ENCODE measurements at regions not wholly inside any gene's neighbourhood (a gene's known extent, or its start where the extent isn't known, plus 50 kb on each side); places are given as distances from the start of the nearest gene placed in this dataset.
"Not testable (repeated sequence)": the region's sequence is repeated elsewhere in the genome, so short reads cannot be mapped to it uniquely, and the experiment has no call there.

DNA sequence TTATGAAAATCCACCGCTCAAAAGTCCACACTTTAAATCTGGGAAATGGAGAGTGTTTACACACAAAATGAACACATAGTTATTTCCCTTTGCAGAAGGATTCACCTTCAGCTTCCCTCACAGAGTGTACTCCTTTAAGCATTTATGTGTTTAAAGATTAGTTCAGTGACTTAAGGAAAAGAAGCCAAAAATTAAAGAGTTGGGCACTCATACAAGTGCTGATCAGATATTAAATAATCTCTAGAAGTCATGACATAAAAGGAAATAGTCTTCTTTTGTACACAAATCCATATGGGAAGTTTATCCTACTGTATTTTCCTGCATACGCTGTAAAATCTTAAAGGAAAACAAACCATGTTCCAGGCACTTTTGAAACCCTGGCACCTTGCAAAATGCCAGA, 174.2 kb downstream of the LNPK start:
- DNase-seq = no peak

DNA sequence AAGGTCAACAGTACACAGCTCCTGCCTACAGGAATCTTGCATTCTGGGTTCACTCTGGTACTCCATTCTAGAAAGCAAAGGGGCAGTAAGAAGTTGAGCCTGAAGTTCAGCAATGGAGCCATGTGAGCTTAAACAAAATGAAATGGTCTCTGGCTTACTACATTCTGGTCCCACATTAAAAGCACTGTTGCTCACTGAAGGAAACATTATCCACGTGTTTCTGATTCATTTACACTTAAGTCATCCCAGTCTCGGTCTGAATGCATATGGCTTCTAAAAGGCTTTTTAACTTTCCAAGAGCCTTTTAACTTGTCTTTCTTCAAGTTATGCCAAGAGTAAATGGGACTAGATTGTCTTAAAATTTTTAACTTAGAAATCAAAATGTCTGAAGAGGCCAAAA, 177.8 kb downstream of the LNPK start:
- DNase-seq = no peak

DNA sequence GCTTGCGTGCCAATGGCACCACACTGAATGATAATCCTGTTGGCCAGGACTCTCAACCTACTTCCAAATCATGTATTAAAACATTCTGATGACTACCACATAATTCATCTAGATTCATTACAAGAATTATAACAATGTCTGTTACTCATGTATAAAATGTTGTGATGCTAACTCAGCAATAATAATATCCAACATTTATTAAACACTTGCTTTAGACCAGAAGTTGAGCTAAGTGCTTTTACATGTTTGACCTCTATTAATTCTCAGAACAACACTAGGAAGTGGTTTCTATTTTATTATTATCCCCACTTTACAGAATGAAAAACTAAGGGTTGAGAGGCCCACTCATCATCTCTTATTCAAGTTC, 178.4 kb downstream of the LNPK start:
- DNase-seq = no peak

DNA sequence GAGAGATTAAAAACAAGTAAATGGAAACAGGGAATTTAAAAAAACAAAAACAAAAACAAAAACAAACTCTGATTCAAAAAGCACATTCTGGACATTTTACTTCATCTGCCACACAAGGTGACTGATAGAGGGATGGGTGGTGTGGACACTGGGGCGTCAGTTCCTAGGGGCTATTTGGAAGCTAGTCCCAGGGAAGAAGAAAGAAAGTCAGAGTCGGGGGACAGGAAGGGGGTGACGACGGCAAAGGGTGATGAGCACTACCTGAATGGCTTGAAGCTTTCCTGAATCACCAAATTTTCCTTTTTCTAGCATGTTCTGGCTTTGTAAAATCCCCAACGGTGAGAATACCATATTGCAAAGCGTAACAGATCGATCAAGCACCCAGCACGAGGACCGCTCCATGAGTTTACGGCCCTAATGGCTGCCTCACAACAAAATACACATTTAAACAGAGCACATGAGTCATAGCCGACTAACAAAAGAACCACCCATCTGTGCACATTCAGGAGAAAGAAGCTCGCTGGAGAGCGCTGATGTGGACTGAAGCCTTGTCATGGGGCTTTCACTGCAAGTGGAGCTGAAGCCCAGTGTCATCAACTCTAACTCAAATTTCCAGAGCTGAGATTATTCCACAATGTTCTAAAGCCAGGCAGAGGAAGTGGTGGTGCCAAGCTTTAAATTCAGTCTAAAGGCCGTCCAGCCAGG, 178.9 kb downstream of the LNPK start:
- no peak for DNase-seq

DNA sequence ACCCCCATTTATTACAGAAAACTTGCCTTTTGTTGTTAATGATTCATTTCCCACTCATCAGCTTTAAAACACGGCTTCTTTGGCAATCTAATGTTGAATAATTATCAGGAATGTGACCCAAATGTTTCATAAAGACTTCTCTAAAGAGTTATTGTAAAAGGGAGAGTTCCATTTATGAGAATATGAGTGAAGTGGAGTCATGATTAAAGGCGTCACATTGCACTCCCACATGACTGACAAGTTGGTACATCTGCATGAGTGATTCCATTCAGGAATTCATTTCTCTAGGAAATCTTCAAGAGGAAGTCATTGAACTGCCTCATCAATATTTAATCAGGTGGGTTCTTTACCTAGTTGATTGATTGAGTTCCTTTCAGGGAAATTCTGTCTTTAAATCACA, 184.8 kb downstream of the LNPK start:
- no peak for DNase-seq

DNA sequence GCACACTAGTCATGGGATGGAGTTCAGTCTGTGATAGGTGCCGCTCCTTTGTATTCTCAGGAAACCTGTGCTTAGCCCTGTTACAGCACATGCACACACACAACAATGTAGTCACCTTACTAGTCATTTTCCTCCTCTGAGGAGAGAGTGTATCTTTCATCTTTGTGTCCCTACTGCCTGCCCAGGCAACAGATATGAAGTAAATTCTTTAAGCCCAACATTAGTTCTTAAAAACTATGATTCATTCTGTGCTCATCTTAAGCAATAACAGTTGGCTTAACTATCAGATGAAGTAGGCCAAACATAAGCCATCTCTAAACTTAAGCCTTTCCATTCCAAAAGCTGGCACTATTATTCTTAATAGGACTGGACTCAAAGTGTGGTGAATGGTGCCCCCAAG, 186.5 kb downstream of the LNPK start:
- no peak for DNase-seq

DNA sequence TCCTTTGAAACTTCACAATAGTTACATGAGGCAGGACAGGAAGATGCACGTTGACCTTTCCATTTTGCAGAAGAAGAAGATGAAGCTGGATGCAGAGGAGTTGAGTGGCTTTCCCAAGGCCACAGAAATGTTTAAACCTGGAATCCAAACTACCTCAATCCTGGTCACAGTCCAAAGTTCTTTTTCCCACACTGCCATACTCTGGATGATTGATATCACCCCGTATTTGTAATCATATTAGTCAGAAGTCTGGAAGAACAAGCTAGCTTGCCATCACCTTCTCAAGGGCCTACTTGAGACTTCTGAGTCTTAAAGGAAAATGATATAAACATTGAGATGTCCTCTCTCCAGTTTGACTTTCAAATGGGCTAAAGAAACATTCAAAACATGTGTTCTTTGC, 190.1 kb downstream of the LNPK start:
- DNase-seq = no peak

DNA sequence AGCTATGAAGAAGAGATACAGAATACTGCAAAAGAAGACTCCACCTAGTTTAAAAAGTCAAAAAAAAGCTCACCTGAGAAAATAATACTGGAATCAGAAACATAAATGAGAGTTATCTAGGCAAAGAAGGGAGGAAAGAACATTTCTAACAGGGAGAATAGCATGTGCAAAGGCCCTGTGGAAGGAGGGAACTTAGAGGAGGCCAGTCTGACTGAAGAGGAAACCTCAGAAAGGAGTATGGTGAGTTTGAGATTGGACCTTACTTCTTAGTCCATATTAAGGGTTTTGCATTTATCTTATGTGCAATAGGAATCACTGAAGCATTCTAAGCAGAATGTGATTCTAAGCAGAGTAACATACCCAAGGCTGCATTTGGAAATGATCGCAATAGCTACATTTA, 193.2 kb downstream of the LNPK start:
- no peak for DNase-seq

DNA sequence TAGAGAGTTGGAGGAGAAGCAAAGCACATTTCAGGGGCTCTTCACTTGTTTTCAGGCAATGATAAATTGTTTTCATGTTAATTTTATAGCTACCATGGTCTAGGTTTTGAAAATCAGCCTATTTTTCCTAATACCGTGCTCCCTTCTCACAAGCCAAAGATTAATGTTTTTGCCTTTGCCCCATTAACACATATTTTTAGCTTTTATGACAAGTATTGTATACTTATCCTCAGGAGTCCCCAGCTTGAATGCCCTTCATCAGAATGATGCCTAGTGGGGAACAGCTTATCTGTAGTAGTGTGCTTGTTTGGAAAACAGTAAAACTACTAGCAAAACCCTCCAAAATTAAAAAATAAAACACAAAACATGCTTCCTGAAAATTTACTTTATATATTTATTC, 194.0 kb downstream of the LNPK start:
- no peak for DNase-seq

DNA sequence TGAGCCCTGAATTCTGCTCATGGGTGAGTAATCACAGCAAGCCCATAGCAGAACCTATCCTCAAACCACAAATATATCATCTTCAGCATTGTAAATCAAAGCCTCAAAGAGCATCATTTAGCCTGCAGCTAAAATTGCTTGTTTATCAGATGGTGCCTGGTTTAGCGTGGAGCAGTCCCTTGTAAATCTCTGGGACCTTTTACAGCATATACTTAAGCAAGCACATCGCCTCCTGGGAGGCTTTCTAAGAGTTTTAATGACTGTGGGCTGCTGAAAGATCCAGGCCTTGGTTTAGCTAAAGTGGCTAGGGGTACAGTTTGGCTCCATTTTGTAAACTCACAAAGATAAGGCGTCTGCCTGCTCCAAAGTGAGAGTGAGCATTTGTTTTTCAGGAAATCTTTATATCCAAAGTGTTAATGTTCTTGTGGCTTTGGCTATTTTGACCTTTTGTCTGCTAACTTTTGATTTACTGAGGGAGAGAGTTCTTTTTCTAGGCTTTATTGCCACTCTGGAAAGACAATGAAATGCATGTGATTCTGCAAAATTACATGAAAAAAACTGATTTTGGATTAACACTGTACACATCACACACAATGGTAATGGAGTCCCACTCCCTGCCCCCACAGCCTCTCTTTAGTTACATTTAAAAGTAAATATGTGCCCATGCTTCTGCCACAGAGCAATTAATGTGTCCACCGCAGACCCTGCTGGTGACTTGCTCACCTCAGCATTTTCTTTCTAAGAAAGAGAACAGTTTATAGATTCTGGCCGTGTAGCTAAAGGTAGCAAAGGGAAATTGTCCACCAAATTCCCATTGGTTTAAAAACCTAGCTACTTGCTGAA, 194.8 kb downstream of the LNPK start:
- no peak for DNase-seq

DNA sequence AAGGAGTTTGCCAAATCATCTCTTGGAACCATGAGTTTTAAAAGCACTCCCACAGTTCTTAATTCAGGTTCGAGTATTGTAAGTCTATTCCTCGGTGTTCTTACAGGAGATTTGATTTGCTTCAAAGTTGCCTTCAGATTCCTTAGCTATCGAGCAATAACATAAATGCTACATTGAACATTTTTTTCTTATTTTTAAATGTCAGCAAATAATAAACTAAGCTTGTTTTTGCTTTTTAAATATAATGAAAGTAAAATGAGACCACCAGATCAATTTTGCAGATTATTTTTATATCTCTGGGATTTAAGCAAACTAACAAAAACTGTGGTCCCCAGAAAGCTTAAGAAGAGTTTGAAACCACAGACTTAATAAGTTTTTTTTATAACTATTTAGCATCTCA, 195.5 kb downstream of the LNPK start:
- no peak for DNase-seq

DNA sequence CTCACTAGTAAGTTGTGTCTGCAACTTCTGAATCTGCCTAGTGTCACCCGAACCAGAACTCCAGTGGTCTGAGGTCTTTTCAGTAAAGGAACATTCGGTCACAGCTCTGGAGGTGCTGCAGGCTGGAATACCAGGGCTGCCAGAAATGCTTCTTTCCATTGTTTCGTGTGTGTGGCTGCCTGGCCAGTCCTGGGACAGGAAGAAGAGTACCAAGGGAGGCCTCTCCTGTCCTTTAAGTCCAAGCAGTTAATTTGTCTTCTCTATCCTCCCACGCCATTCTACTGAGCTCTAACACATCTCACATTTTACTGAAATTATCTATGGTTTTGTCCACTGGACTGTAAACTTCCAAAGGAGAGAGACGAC, 196.0 kb downstream of the LNPK start:
- DNase-seq = no peak

DNA sequence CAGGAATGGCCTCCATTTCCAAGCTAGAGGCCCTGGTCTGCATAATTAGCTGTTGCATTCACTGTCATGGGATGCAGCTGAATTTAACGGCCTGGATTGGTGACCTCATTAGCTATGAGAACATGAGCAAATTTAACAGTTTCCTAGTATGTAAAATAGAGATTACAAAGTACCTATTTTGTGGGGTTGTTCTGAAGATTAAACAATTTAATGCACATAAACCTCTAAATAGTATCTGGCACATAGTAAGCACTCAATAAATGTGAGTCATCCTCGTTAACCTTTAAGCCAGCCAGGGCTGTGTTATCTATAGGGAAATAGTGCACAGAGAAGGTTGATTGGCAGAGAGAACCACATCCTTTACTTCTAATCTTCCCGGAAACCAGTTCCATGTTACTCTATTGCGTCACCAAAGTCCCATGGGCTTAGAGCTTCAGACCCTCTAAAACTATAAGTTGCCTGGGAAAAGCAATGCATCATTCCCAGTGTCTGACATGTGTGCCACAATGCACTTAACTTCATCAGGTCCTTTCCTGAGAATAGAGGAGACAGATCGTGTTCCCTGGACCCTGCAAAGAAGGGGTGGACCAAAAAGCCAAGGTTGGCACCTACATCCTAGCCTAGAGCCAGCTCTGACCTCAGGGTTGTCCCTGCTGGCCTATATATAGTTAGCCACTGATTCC, 196.5 kb downstream of the LNPK start:
- DNase-seq = no peak

DNA sequence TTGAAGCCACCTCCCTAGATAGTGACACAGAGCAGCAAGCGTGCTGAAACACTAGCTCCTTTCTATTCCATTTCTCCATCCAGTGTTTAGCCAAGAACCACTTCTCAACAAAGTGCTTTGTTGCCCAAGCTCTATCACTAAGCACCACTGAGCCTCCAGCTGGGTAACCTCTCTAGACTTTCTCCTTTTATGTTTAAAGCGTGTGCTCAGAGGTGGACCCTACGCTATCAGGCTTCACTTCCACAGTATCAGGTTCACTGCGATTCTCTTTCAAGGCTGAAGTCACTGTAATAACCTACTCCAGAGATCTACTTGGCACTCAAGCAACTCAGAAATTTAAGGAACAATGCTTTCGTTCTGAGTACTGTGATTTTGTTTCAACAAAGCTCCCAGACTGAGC, 197.9 kb downstream of the LNPK start:
- DNase-seq = no peak

DNA sequence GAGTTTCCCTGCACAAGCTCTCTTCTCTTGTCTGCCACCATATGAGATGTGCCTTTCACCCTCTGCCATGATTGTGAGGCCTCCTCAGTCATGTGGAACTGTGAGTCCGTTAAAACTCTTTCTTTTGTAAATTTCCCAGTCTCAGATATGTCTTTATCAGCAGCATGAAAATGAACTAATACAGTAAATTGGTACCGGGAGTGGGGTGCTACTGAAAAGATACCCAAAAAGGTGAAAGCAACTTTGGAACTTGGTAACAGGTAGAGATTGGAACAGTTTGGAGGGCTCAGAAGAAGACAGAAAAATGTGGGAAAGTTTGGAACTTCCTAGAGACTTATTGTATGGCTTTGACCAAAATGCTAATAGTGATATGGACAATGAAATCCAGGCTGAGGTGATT, 205.6 kb downstream of the LNPK start:
- DNase-seq = not testable (repeated sequence)

DNA sequence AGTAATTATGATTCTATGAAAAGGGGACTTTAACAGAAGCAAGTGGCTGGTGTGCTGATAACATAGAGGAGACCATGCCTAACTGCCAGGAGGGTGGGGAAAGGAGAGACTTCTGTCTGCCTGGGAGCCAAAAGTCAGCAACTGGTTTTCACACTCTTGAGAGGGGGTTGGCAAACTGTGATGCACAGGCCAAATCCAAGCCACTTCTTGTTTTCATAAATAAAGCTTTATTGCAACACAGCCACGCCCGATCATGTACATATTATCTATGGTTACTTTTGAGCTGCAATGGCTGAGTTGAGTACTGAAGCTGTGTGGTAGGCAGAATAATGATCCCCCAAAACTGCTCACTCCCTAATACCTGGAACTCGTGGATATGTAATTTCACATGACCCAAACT, 208.4 kb downstream of the LNPK start:
- DNase-seq = no peak

DNA sequence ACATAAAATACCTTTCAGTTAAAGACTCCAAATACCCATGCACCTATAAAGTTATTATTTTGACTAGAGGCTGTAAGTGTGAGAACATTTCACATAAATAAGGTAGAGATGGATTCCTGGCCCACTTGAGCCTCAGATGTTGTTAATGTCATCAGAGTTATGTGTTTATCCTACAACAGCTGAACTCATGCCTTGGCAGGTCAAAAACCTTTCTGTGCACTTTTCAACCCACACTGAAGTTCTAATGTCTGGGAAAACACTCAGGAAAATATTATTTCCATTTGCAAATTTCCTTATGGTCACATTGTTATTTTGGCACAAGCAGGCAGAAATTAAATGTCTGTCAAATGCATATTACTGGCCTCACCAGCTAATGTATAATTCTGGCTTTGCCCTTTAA, 209.2 kb downstream of the LNPK start:
- no peak for DNase-seq

DNA sequence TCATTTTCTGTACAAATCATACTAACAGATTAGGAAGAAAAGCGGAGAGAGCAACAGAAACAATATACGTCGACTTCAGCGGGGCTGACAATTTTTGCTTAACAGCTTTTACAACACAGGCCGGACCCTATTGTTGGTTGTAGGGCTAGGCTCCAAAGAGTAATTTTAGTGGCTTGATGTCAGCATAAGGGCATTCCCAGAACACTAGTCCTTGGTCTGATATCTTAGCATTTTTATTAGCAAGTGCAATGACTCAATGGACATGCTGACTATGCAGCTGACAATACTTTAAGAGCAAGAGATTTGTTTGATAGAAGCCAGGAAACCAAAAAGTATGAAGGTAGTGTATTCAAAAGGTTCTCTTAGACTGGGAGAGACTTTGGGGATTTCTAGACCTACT, 209.9 kb downstream of the LNPK start:
- no peak for DNase-seq

DNA sequence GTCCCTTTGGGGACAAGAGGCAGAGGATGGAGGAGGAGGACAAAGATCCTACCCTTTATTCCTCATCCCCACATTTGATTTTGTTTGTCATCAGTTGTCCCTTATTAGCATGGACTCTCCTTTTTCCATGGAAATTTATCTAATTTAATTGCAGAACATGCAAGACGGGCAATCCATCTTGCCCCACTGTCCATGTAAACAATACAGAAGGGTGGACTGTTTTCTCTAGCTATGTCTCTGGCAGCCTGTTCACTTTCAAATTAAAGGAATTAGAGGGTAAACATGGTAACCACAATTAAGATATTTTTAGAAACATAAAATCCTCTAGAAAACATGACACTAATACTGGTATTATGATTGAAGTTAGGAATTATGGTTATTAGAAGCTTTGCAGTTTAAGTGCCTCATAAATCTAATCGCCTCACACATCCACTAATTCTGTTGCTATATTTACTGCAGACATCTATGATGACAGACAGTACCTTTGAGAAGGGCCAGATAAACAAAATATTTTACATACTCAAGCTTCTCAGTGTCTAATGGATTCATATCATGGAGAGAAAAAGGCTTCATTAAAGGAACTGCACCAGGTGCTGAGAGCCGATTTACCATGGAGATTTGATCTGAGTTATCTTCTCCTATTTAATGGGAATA, 215.5 kb downstream of the LNPK start:
- DNase-seq = no peak

DNA sequence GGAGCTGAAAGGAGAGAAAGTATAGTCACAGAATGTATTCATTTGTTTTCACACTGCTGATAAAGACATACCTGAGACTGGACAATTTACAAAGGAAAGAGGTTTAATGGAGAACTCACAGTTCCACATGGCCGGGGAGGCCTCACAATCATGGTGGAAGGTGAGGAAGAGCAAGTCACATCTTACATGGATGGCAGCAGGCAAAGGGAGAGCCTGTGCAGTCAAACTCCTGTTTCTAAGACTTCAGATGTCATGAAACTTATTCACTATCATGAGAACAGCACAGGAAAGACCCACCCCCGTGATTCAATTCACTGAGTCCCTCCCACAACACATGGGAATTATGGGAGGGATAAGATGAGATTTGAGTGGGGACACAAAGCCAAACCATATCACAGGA, 224.7 kb downstream of the LNPK start:
- not testable (repeated sequence) for DNase-seq

DNA sequence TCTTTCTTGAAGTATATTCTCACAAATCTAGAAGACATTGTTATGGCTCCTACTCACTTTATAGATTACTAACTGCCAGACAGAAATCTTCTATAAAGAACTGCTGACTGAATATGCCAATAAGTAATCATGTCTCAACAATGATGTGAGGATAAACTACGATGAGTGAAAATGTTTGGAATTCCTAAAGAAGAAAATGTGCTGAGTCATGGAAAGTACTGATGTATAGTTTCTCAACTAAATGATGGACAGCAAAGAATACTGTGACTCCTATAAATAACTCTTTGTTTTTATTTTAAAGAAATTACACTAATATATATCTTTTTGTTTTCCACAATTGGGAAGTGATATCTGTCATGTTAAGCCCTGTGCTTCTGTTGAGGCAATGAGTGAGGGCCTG, 232.9 kb downstream of the LNPK start:
- DNase-seq = no peak

DNA sequence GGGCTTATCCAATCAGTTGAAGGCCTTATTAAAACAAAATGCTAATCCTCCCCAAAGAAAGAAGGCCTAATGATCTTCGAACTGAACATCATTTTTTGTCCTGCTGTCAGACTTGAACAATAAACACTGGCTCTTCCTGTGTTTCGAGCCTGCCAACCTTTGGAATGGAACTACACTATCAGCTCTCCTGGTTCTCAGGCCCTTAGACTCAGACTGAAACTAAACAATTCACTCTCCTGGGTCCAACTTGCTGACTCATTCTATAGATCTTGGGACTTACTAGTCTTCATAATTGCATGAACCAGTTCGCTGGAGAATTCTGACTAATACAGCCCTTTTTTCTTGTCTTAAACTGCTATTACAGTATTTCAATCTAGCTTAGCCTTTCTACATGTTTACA, 235.2 kb downstream of the LNPK start:
- DNase-seq = no peak

DNA sequence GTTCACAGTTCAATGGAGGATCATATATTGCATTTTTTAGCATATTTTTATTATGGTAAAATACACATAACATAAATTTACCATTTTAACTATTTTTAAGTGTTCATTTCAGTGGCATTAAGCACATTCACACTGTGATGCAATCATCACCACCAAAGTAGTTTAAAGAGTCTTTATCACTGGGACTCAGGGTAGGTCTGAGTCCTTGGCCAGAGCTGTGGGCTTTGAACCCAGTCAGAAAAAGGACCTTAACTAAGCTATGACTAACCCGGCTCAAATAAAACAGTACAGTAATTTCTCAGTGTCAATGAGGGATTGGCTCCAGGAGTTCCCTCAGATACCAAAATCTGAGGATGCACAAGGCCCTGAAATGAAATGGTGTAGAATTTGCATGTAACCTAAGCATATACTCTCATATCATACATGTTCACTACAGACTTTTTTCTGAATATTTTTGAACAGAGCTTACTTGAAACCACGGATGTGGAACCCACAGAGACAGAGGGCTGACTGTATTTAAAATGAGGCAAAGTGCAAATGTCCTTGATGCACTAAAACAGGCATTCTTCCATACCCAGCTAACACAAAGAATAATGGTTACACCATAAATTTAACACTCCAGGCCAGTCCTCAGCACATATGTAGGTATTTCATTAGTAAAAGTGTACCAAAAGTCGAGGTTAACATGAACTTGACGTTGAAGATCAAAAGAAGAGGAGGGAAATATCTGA, 246.2 kb downstream of the LNPK start:
- no peak for DNase-seq
